Common myeloid progenitor, CD34-positive (primary cell): ENCODE measurements at regions not wholly inside any gene's neighbourhood (a gene's known extent, or its start where the extent isn't known, plus 50 kb on each side); places are given as distances from the start of the nearest gene placed in this dataset.
"Not testable (repeated sequence)": the region's sequence is repeated elsewhere in the genome, so short reads cannot be mapped to it uniquely, and the experiment has no call there.

Experiments
- CTCF ChIA-PET: fragments of 350-600 bp; sonication (Branson Sonifier 250); formaldehyde crosslinking; loops from one replicate; lab custom pipeline; 2021; ENCODE audit warnings: antibody characterized with exemption; lab: Charles Lee
- POLR2A ChIA-PET: fragments of 350-600 bp; sonication (Branson Sonifier 250); formaldehyde crosslinking; loops from one replicate; lab custom pipeline; 2021; ENCODE audit warnings: antibody characterized with exemption; lab: Charles Lee
- DNase-seq, 3 donors: peaks; one replicate each; pipeline versions ENCODE4 v3.0.0 to v3.0.0-alpha.2; 2013
- H3K27ac ChIP-seq, 2 experiments: 1 replicate in 1 of 2; 2 replicates in 1 of 2; pipeline ENCODE4 v1.7.0; 2013; ENCODE audit warnings: inconsistent platforms in 2 of 2, low read length in 2 of 2, mild to moderate bottlenecking in 2 of 2, low read depth in 1 of 2, moderate library complexity in 1 of 2; ENCODE audit not compliant: severe bottlenecking in 2 of 2, insufficient read depth in 1 of 2, poor library complexity in 1 of 2
- H3K27me3 ChIP-seq, 5 experiments: replicated peaks in 2 of 5; 1 replicate in 3 of 5; 2 replicates in 2 of 5; pipeline versions ENCODE4 v1.6.1 to v1.7.0; 2013; ENCODE audit warnings: low read length in 4 of 5, mild to moderate bottlenecking in 2 of 5, moderate library complexity in 2 of 5, inconsistent platforms in 1 of 5; ENCODE audit not compliant: insufficient read depth in 5 of 5, control insufficient read depth in 4 of 5
- H3K36me3 ChIP-seq, 4 experiments: 1 replicate in 2 of 4; 2 replicates in 2 of 4; pipeline versions ENCODE4 v1.6.1 to v1.7.0; 2013; ENCODE audit warnings: low read length in 3 of 4, control low read depth in 1 of 4, mild to moderate bottlenecking in 1 of 4; ENCODE audit not compliant: control insufficient read depth in 4 of 4, insufficient read depth in 4 of 4
- H3K4me1 ChIP-seq, 4 experiments: 1 replicate in 3 of 4; 2 replicates in 1 of 4; pipeline versions ENCODE4 v1.6.1 to v1.7.1; 2013; ENCODE audit warnings: low read length in 3 of 4, mild to moderate bottlenecking in 3 of 4, control low read depth in 1 of 4, inconsistent platforms in 1 of 4, moderate library complexity in 1 of 4; ENCODE audit not compliant: control insufficient read depth in 4 of 4, insufficient read depth in 4 of 4; ENCODE audit errors: control extremely low read depth in 1 of 4
- H3K4me3 ChIP-seq, 7 experiments: 1 replicate in 4 of 7; 2 replicates in 3 of 7; pipeline versions ENCODE4 v1.5.1 to v1.7.0; 2013; ENCODE audit warnings: mild to moderate bottlenecking in 7 of 7, low read length in 6 of 7, moderate library complexity in 6 of 7, inconsistent platforms in 2 of 7, low read depth in 2 of 7, control low read depth in 1 of 7; ENCODE audit not compliant: insufficient read depth in 4 of 7, control insufficient read depth in 1 of 7; ENCODE audit errors: extremely low read depth in 1 of 7
- H3K9me3 ChIP-seq, 5 experiments: 1 replicate in 4 of 5; 2 replicates in 1 of 5; pipeline versions ENCODE4 v1.6.1 to v1.7.1; 2013; ENCODE audit warnings: low read length in 4 of 5, mild to moderate bottlenecking in 2 of 5, inconsistent platforms in 1 of 5, low read depth in 1 of 5, moderate library complexity in 1 of 5; ENCODE audit not compliant: control insufficient read depth in 4 of 5, insufficient read depth in 2 of 5; ENCODE audit errors: control extremely low read depth in 1 of 5
- WGBS: methylation state at CpG from one replicate; pipeline ENCODE4 v1.1.5; 2013; ENCODE audit not compliant: insufficient coverage; 5-methylcytosine and 5-hydroxymethylcytosine counted together

DNA sequence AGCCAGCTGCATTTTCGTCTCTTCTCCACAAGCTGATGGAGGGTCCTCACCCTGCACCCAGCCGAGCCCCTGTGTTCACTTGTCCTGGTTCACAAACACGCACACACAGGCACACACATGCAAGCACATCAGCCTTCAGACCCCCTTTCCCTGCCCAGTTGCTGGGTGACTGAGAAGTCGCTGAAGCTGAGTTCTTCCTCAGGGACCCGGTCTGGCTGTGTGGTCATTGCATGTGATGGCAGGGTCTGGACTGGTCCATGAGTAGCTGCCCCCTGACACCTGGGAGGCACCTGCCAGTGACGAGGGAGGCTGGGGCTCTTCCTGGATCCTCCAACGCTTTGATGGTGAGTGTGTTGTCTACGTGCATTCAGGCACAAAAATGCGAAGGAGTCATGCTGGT, 546.1 kb upstream of the SALL3 start:
- H3K9me3 ChIP-seq = peaks cover 0 to 2% (median 0%) of the 10 kb centered on the region in 5 experiments
- no peak overlapping the region for H3K4me3 ChIP-seq
- no peaks in the 10 kb centered on the region for H3K4me1 ChIP-seq
- H3K27ac ChIP-seq = no peak overlapping the region
- ChIA-PET CTCF (no interaction called here), POLR2A (no interaction called here)
- no peak for DNase-seq
- no peaks in the 10 kb centered on the region for H3K36me3 ChIP-seq
- 96% methylated on average over 8 of the region's 9 CpGs for whole genome bisulfite sequencing
- H3K27me3 ChIP-seq = no peaks in the 10 kb centered on the region

DNA sequence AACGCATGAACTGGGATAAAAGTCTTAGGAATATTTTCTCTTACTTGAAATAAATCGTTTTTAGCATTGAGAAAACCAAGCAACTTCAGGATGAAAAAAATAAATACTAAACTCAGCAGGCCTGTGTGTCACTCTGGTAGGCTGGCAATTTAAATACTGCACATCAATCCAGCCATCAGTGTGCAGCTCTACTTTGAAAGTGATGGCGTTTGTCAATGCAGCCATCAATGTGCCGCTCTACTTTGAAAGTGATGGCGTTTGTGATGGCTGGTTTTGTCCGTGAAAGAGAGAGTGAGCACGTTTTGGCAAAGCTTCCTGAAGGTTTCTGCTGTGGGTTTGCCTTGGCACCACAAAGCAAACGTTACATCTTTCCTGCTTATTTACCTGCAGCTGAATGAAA, 543.5 kb upstream of the SALL3 start:
- DNase-seq = no peak
- no peak overlapping the region for H3K27ac ChIP-seq
- CTCF ChIA-PET = no interaction called here
- 92% methylated on average over 7 of the region's 8 CpGs for WGBS
- H3K4me1 ChIP-seq = no peaks in the 10 kb centered on the region
- no peaks in the 10 kb centered on the region for H3K36me3 ChIP-seq
- POLR2A ChIA-PET = no interaction called here
- no peaks in the 10 kb centered on the region for H3K27me3 ChIP-seq
- peaks cover 0 to 5% (median 0%) of the 10 kb centered on the region in 5 experiments for H3K9me3 ChIP-seq
- H3K4me3 ChIP-seq = no peak overlapping the region

DNA sequence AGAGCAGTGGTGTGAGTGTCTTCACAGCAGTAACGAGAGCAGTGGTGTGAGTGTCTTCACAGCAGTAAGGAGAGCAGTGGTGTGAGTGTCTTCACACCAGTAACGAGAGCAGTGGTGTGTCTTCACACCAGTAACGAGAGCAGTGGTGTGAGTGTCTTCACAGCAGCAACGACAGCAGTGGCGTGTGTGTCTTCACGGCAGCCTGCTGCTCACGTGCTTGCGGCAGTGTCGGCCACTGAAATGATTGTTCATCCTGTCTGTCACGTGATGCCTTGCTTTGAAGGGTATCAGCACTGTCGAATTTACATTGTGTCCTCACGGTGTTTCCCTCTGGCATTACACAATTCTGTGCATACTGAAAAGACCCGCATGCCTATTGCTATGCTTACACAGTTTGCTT, 541.4 kb upstream of the SALL3 start:
- H3K9me3 ChIP-seq, H3K27ac ChIP-seq, POLR2A ChIA-PET, CTCF ChIA-PET, H3K36me3 ChIP-seq, H3K27me3 ChIP-seq, H3K4me1 ChIP-seq, H3K4me3 ChIP-seq, DNase-seq: not testable (repeated sequence)
- WGBS = 95% methylated on average over 8 of the region's 13 CpGs

DNA sequence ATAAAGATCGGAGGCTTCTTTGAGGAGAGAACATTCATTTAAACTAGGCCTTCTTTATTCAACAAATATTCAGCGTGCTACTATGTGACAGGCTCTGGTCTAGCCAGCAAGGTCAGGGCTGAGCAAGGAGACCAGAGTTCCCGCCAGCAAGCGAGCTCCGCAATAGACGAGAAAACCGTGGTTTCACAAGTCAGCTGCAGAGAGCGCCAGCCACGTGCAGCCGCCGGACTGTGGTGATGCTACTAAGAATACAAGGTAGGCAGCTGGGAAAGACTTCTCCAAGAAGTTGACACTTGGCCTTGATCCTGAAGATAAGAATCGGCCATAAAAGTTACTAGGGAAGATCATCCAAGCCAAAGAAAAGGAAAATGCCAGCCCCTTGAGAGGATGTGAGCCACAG, 533.7 kb upstream of the SALL3 start:
- 97% methylated on average over 11 of the region's 12 CpGs for WGBS
- no peak overlapping the region for H3K4me3 ChIP-seq
- no peak for DNase-seq
- H3K9me3 ChIP-seq = peaks cover 0 to 3% (median 0%) of the 10 kb centered on the region in 5 experiments
- ChIA-PET CTCF (no interaction called here), POLR2A (no interaction called here)
- no peak overlapping the region for H3K27ac ChIP-seq
- no peaks in the 10 kb centered on the region for H3K4me1 ChIP-seq
- no peaks in the 10 kb centered on the region for H3K36me3 ChIP-seq
- no peaks in the 10 kb centered on the region for H3K27me3 ChIP-seq

DNA sequence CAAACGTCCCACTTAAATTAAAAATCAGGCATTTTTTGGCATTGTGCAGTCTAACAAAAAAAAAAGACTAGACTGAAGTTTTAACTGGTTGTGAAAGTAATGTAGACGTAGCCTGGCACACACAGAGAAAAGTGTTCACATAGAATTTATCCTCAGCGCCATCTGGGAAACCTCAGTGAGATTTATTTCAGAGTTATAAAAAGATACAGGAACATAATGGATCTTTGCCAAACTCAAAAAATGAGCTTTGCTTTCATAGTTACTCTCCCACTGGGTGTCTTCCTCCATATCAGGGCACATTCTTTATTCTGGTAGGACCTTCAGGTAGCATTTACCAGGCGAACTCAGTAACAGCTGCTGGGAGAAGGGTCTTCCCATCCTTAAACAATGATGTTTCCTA, 532.4 kb upstream of the SALL3 start:
- ChIA-PET CTCF (no interaction called here), POLR2A (no interaction called here)
- WGBS = 43% methylated on average over 2 of the region's 4 CpGs
- no peak for DNase-seq
- H3K4me1 ChIP-seq = no peaks in the 10 kb centered on the region
- H3K36me3 ChIP-seq = no peaks in the 10 kb centered on the region
- H3K4me3 ChIP-seq = no peak overlapping the region
- no peak overlapping the region for H3K27ac ChIP-seq
- no peaks in the 10 kb centered on the region for H3K27me3 ChIP-seq
- H3K9me3 ChIP-seq = peaks cover 0 to 3% (median 0%) of the 10 kb centered on the region in 5 experiments

DNA sequence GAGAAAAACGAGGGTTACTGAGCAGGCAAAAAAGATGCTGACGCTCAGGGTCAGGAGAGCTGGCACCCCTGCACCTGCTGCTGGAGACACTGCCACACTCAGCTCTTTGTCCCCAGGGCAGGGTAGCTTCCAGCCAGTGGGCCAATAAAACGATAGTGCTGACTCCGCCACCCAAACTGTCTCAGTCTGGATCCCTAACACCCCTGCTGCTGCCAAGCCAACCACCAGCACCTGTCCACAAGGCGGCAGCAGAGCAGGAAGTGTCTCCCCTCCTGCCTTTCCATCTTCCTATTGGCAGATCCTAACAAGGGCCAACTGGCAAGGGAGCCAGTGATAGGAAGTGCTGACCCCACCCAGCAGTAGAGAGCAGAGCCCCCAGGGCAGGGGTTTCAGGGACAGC, 531.5 kb upstream of the SALL3 start:
- 83% methylated on average over 5 of the region's 5 CpGs for WGBS
- ChIA-PET POLR2A (no interaction called here), CTCF (no interaction called here)
- Histone ChIP-seq H3K9me3 (peaks cover 0 to 3% (median 0%) of the 10 kb centered on the region in 5 experiments), H3K4me3 (no peak overlapping the region), H3K4me1 (no peaks in the 10 kb centered on the region), H3K27ac (no peak overlapping the region), H3K27me3 (no peaks in the 10 kb centered on the region), H3K36me3 (no peaks in the 10 kb centered on the region)
- DNase-seq = no peak

DNA sequence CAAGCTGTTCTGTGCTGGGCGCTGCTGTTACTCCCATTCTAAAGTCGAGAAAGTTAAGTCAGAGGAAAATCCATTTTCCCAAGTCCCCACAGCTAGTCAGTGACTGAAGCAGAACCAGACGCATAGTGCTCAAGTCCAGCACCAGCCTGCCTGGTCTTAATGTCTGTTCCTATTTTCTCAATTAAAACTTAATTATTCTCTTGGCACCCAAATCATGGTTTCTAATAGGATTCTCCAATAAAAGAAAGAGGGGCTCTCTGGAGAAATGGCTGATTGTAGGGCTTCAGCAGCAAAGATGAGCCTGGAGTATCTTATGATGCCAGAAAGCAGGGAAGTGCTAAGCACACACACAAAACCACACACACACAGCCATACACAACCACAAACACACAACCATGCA, 531.0 kb upstream of the SALL3 start:
- 85% methylated on average over 2 of the region's 3 CpGs for WGBS
- no peak overlapping the region for H3K4me3 ChIP-seq
- peaks cover 0 to 3% (median 0%) of the 10 kb centered on the region in 5 experiments for H3K9me3 ChIP-seq
- CTCF ChIA-PET = no interaction called here
- no peak for DNase-seq
- no peaks in the 10 kb centered on the region for H3K36me3 ChIP-seq
- POLR2A ChIA-PET = no interaction called here
- no peaks in the 10 kb centered on the region for H3K27me3 ChIP-seq
- no peaks in the 10 kb centered on the region for H3K4me1 ChIP-seq
- H3K27ac ChIP-seq = no peak overlapping the region
